ENCODE measurements at regions not wholly inside any gene's neighbourhood (a gene's known extent, or its start where the extent isn't known, plus 50 kb on each side); places are given as distances from the start of the nearest gene placed in this dataset.

- no peaks in the 10 kb centered on the region for H3K36me3 Mint-ChIP-seq (ENCODE audit: insufficient read depth, unreplicated experiment)
- DNase-seq: no peak
- peaks cover 61% of the 10 kb centered on the region for H3K27me3 Mint-ChIP-seq (ENCODE audit: unreplicated experiment)
Observed at GRCh38 chr5:61609840-61610677, 278.0 kb downstream of the ZSWIM6 start.

GRCh38 chr5:61610678-61611024 lies 278.6 kb downstream of the ZSWIM6 start:
- Mint-ChIP-seq H3K36me3 (ENCODE audit: insufficient read depth, unreplicated experiment) (no peaks in the 10 kb centered on the region), H3K4me3 (ENCODE audit: low read depth, unreplicated experiment) (no peak overlapping the region), H3K4me1 (ENCODE audit: low read depth, unreplicated experiment) (no peaks in the 10 kb centered on the region), H3K9me3 (ENCODE audit: low read depth, unreplicated experiment) (no peaks in the 10 kb centered on the region), H3K27ac (ENCODE audit: unreplicated experiment) (no peak overlapping the region), H3K27me3 (ENCODE audit: unreplicated experiment) (peaks cover 61% of the 10 kb centered on the region)
- intact Hi-C loops (cut with micrococcal nuclease; ENCODE audit: unreplicated experiment): no loop called here
- CTCF ChIA-PET: interaction anchor here (0.6 kb wide), 1 partner anchor 215 kb away, joined by 3 read pairs; no protein-coding TSS in a partner anchor
- no peak for TF ChIP-seq CTCF (IDR thresholded peaks at IDR 0.05; ENCODE audit: unreplicated experiment)
- no peak for DNase-seq
- BruUV-seq (replicated peaks): no TSS peak

More at GRCh38 chr5:61609840-61610677, 278.0 kb downstream of the ZSWIM6 start:
- Mint-ChIP-seq H3K4me3 (ENCODE audit: low read depth, unreplicated experiment) (no peak overlapping the region), H3K4me1 (ENCODE audit: low read depth, unreplicated experiment) (no peaks in the 10 kb centered on the region), H3K27ac (ENCODE audit: unreplicated experiment) (no peak overlapping the region), H3K9me3 (ENCODE audit: low read depth, unreplicated experiment) (no peaks in the 10 kb centered on the region)
- intact Hi-C loops (cut with micrococcal nuclease; ENCODE audit: unreplicated experiment): no loop called here
- no peak for TF ChIP-seq CTCF (IDR thresholded peaks at IDR 0.05; ENCODE audit: unreplicated experiment)
- BruUV-seq (replicated peaks): no TSS peak
- CTCF ChIA-PET: no interaction called here

GRCh38 chr5:61612431-61612830 lies 280.4 kb downstream of the ZSWIM6 start:
- BruUV-seq (replicated peaks): no TSS peak
- CTCF ChIA-PET: no interaction called here

GRCh38 chr5:61613679-61614078 lies 281.6 kb downstream of the ZSWIM6 start:
- BruUV-seq (replicated peaks): no TSS peak
- intact Hi-C loops (cut with micrococcal nuclease; ENCODE audit: unreplicated experiment): no loop called here
- Mint-ChIP-seq H3K9me3 (ENCODE audit: low read depth, unreplicated experiment) (no peaks in the 10 kb centered on the region), H3K36me3 (ENCODE audit: insufficient read depth, unreplicated experiment) (no peaks in the 10 kb centered on the region), H3K4me3 (ENCODE audit: low read depth, unreplicated experiment) (no peak overlapping the region), H3K27me3 (ENCODE audit: unreplicated experiment) (peaks cover 54% of the 10 kb centered on the region), H3K27ac (ENCODE audit: unreplicated experiment) (no peak overlapping the region), H3K4me1 (ENCODE audit: low read depth, unreplicated experiment) (no peaks in the 10 kb centered on the region)
- CTCF ChIA-PET: interaction anchor here (1.0 kb wide), 1 partner anchor 49 kb away, joined by 11 read pairs; no protein-coding TSS in a partner anchor
- no peak for TF ChIP-seq CTCF (IDR thresholded peaks at IDR 0.05; ENCODE audit: unreplicated experiment)
- DNase-seq: no peak

More at GRCh38 chr5:61612431-61612830, 280.4 kb downstream of the ZSWIM6 start:
- no peak for TF ChIP-seq CTCF (IDR thresholded peaks at IDR 0.05; ENCODE audit: unreplicated experiment)
- Mint-ChIP-seq H3K4me1 (ENCODE audit: low read depth, unreplicated experiment) (no peaks in the 10 kb centered on the region), H3K4me3 (ENCODE audit: low read depth, unreplicated experiment) (no peak overlapping the region), H3K27ac (ENCODE audit: unreplicated experiment) (no peak overlapping the region), H3K36me3 (ENCODE audit: insufficient read depth, unreplicated experiment) (no peaks in the 10 kb centered on the region), H3K9me3 (ENCODE audit: low read depth, unreplicated experiment) (no peaks in the 10 kb centered on the region), H3K27me3 (ENCODE audit: unreplicated experiment) (peaks cover 49% of the 10 kb centered on the region)
- DNase-seq: no peak
- intact Hi-C loops (cut with micrococcal nuclease; ENCODE audit: unreplicated experiment): no loop called here
